Suppressor macrophage (primary cell): ENCODE measurements at regions not wholly inside any gene's neighbourhood (a gene's known extent, or its start where the extent isn't known, plus 50 kb on each side); places are given as distances from the start of the nearest gene placed in this dataset.
A peak's percentile ranks its signal among the peaks of the same experiment; 100 is the strongest.
"Not testable (repeated sequence)": the region's sequence is repeated elsewhere in the genome, so short reads cannot be mapped to it uniquely, and the experiment has no call there.

Source experiments
- DNase-seq, 4 experiments: peaks; one replicate each; pipeline ENCODE4 v3.0.0-alpha.2; 2020 to 2022

DNA sequence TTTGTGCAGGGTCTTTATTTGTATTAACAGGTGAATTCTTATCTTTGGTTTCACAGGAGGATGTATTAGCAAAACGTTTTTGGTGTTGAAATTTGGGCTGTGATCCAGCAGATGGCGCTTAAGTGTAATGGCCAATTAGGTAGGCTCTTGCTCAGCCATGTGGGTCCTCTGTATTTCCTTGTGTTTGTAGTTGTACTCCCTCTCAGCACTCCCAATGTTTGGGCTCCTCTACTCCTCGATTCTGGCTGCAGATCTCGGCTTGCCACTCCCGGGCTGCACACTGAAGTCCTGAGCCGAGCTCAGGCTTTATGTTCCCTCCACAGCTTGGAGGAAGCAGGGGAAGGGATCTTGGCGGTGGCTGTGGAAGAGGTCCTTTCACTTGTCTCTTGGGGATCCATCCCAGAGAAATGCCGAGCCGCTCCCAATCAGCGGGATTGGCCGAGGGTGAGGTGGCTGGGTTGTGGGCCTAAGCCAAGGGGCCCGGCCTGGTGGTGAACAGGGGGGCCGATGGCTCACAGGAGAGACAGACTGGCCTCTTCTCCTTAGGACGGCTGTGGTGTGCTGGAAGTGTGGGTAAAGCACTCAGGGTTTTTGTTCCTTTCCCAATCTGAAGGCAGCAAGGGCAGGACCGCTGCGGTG lies 133.7 kb downstream of the AEBP2 start:
- DNase-seq, result peak; percentile 17 to 41 (median 36)

DNA sequence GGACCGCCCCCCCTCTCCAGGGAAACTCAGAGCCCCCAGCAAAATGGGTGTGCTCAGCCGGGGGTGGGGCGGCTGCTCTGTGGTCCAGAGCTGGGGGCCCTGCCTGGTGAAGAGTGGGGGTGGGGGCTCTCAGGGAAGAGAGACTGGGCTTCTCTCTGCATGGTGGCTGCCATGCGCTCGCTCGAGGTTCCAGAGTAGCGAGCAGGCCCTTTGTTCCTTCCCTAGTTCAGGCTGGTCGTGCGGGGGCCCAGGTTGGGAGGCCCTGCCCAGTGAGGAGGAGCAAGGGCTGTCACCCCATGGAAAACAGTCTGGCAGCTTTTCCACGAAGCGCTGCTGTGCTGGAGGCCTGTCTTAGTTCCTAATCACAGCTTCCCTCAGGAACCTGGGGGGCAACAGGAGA lies 134.6 kb downstream of the AEBP2 start:
- DNase-seq, result no peak

GRCh38 chr12:19574601-19575000 lies 135.3 kb downstream of the AEBP2 start:
- DNase-seq, result no peak

- DNase-seq, result no peak
Measured at GRCh38 chr12:19575337-19576243, 136.3 kb downstream of the AEBP2 start.

GRCh38 chr12:19576506-19577280 lies 137.4 kb downstream of the AEBP2 start:
- peak in 1 of 4 experiments; percentile 8 for DNase-seq

DNA sequence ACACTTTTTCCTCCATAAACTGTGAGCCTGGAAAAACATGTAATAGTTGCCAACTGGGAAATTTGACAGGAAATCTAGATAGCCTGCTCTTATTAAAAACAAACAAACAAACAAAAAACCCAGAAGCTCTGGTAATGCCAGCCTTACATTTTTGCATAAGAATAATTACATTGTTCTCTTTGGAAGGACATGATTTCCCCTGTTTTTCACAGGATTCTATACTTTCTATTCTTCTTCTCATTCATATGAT lies 137.9 kb downstream of the AEBP2 start:
- no peak for DNase-seq

DNA sequence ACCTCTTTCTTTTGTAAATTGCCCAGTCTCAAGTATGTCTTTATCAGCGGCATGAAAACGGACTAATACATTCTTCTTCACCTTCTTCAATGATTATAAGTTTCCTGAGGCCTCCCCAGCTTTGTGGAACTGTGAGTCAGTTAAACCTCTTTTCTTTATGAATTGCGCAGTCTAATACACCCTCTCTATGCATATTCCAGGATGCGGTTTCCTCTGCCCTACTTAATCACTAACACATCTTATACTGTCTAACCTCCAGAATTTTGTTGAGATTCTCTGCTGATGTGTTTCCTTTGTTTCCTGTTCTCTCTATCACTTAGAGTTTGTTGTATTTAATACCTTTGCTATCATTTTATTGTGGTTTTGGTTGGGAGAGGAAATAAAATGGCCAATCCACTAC lies 145.4 kb downstream of the AEBP2 start:
- DNase-seq, result no peak

DNA sequence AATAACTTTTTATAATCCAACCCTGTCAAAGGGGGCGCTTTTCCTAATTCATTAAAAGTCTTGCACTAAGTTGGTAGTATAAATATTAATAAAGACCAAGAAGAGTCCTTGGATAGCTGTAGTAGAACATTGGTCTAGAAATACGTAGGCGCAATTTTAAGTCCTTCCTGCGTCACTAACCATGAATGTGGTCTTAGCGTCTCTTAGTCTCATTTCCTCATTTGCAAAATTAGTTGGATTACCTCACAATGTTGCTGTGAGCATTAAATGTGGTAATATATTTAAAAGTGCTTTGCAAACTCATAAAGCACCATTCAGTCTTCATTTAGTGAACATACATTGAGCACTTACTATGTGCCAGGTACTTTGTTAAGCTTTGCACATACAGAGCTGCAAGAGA lies 149.7 kb downstream of the AEBP2 start:
- peak; percentile 5 to 56 (median 22) for DNase-seq

DNA sequence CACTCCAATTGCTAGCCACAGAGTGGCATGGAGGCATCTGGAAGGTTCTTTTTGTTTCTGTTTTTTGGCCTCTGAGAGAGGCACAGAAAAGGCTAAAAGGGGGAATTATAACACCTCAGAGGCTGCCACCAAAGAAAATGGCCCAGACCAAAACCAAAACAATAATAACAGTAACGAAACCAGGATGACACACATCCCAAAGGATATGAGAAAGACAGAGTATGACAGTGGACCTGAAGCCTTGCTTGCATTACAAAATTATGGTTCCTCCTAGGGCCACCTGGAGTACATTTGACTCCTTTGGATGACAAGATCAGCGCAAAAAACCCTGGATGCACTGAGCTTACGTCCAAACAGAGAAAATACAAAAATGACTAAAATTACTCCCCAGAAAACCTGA lies 152.7 kb downstream of the AEBP2 start:
- no peak for DNase-seq

GRCh38 chr12:19596434-19597166 lies 157.3 kb downstream of the AEBP2 start:
- no peak for DNase-seq

DNA sequence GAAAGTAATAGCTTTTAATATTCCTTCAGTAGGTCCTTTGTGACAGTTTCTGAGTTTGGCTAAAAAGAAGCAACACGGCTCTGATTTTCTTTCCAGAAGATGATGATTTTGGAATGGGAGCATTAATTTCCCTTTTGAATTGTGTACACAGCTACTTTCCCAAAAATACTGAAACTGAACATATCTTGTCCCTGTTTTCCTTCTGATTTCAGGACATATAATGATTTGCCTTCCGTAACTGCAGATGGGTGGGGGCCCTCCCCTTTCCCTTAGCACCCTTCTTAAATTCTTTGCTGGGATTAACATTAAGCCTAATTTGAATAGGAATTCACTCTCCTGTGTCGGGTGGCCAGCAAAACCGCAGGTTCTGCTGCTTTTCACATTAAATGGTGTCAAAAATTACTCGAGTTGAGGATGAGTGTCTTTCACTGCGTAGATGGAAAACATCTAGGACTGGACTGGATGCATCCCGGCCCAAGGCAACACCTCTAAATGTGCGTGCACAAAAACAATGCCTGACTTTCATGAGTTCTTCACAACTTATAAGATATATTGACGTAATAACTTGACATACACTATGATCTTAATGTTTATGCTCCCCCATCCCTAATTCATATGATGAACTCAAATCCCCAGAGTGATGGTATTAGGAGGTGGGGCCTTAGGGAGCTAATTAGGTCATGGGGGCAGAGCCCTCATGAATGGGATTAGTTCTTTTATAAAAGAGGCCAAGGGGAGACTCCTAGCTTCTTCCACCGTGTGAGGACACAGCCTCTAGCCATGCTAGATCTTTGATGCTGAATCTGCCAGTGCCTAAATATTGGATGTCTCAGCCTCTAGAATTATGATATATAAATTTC lies 158.1 kb downstream of the AEBP2 start:
- DNase-seq, result no peak

DNA sequence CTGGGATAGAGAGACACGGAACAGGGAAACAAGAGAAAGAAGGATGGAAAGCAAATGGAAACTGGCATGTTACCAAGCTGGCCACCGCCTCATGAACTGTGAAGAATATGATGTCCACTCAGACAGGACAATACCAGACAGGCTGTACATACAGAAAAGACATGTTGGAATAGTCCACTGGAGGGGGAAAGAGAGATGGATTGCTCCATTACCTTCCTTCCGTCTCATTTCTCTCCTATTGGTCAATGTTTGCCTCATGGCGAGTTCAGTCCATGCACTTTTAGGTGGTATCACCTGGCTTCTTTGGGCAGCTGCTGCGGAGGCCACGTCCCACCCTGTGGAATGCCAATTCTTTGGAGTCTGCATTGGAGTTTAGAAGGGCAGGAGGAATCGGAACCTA lies 166.4 kb downstream of the AEBP2 start:
- no peak for DNase-seq

DNA sequence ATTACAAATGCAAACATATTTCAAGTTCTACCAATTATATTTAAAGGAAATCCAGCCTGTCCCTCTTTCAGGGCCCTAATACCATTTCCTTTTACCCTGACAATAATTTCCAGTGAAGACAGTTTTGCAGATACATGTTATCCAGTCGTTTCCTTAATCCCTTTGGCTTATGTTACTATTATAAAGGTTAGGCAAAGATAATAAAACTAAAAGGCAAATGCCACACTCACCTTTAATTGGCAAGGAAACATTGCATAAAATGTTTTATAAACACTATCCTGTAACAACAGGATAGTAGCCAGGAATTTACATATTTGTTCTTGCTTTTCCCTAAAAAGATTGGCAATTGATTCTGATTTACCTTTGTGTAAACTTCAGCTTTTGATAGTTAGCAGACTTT lies 168.7 kb downstream of the AEBP2 start:
- DNase-seq, result no peak

- DNase-seq, result no peak
Measured at GRCh38 chr12:19613051-19613535, 173.8 kb downstream of the AEBP2 start.

DNA sequence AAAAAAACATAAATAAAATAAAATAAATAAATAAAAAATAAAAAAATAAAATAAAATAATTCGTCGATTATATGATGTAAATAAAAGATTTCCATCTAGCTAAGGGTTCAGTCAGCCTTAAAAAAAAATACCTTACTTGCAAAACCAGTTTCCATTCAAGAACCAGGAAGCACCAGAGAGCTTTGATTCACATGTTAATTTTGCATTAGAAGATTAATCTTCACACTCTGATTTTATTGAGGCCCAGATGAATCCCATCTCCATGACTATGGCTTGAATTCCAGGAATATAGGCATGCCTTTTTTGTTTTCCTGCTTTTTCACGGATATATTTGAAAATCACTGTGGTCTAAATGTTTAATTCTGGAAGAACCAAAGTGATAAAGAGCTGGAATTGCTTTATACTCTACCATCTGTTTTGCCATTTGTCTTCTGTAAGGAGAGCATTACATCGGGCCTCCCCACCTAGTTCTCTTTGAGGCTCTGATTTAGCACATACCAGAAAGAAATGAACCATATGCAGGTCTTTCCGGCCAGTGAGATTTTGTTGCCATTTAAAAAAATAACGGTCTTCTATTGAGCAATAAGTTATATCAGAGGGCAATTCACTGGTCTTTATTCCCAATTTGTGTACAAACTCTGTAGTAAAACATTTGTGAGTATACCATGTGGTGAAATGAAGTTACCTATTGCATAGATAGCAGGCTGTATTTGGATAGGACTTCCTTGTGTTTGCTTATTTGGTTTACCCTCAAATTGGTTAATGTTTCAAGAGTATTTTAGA lies 175.5 kb downstream of the AEBP2 start:
- DNase-seq, result no peak

DNA sequence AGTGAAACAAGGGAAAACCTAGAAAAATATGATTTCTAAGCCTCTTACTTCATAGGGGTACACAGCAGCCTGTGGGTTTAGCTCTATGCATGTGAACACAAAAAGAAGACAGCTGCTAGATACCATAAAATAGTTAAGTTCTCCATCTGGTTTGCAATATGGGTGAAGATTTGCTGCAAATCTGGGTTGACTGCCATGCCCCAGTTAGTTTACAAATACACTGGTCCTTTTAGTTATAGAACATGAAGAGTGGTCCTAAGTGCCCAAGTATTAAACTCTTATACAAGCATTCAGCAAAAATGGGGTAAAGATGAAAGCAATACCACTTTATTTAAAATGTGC lies 176.1 kb downstream of the AEBP2 start:
- no peak for DNase-seq

- DNase-seq, result no peak
Measured at GRCh38 chr12:19616781-19617180, 177.5 kb downstream of the AEBP2 start.

DNA sequence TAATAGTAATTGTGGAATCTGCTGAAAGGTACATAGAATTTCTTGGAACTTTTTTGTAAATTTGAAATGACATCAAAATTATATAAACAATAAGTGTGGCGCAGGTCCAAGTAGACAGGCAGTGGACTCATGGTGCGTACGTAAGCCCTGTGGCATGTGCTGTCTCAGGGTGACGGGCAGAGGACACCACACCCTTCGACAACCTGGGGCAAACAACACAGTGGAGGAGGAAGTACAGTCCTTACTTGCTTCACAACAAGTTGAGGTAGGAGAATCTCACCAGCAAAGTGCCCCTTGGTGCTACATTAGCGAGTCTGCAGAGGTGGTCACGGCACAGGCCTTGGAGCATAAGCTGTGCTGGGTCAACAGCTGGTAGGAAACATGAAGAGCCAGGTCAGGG lies 180.9 kb downstream of the AEBP2 start:
- DNase-seq, result no peak

DNA sequence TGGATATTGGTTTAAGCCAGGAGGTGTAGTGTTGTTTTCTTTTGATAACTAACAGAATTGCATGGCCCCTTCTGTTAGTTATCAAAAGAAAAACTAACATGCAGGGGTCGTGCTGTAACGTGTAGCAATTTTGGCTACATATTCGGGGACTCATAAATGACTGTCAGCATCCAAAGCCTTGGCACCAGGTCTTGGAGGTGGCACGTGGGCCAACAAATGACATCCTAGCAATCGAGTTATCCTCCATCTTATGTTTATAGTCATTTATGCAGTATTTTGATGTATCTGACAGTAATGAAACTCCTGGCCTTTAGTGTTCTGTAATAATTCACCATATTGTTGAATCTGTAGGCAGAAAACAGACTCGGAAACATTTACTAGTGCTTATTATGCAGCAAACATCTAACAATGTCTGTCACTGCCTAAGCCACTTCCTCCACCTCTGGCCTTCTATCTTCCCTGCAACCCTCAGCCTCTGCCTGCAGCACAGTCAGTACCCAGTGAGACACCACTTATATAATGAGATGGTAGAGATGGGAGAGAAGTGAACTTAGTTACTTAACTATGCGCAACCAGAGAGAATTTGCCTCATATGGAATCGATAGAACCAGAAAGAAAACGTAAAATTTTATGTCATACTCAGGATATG lies 184.6 kb downstream of the AEBP2 start:
- no peak for DNase-seq

GRCh38 chr12:19624491-19624890 lies 185.2 kb downstream of the AEBP2 start:
- DNase-seq, result no peak

- DNase-seq, result not testable (repeated sequence)
Measured at GRCh38 chr12:19625551-19625950, 186.3 kb downstream of the AEBP2 start.
